ENCODE measurements at regions not wholly inside any gene's neighbourhood (a gene's known extent, or its start where the extent isn't known, plus 50 kb on each side); places are given as distances from the start of the nearest gene placed in this dataset.
A peak's percentile ranks its signal among the peaks of the same experiment; 100 is the strongest.

DNA sequence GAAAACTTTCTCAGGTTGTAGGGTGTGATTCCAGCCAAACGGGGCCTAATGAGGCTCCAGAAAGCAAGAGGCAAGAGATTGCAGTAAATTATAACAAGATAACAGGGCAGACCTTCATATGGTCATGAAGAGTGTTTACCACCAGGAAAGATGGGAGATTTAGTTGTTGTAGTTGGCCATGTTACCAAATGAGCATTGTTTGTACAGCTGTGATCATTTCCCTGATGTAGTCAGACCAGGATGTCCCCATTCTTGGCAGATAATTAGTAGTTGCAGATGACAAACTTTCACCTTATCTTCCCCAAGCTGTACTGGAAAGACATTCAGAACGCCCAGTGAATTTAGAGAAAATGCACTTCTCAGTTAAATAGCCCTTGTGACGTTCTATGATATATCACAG lies 630.8 kb downstream of the ANKRD7 start:
- Histone ChIP-seq H4K20me1 (ENCODE audit: insufficient read depth, low read length) (no peaks in the 10 kb centered on the region), H3K4me2 (ENCODE audit: low read length) (no peak overlapping the region), H3K27me3 (ENCODE audit: low read depth, low read length) (no peaks in the 10 kb centered on the region), H3K79me2 (ENCODE audit: low read length) (no peaks in the 10 kb centered on the region), H3K9ac (ENCODE audit: low read length) (no peak overlapping the region), H2AFZ (ENCODE audit: low read depth, low read length) (no peak overlapping the region), H3K36me3 (replicated peaks; ENCODE audit: low read depth, low read length) (no peaks in the 10 kb centered on the region), H3K4me3 (ENCODE audit: low read length) (no peak overlapping the region), H3K27ac (ENCODE audit: low read length) (no peak overlapping the region), H3K9me3 (ENCODE audit: insufficient read depth, low read length) (no peaks in the 10 kb centered on the region), H3K4me1 (ENCODE audit: low read length) (no peaks in the 10 kb centered on the region)
- TF ChIP-seq, protein P1, sequence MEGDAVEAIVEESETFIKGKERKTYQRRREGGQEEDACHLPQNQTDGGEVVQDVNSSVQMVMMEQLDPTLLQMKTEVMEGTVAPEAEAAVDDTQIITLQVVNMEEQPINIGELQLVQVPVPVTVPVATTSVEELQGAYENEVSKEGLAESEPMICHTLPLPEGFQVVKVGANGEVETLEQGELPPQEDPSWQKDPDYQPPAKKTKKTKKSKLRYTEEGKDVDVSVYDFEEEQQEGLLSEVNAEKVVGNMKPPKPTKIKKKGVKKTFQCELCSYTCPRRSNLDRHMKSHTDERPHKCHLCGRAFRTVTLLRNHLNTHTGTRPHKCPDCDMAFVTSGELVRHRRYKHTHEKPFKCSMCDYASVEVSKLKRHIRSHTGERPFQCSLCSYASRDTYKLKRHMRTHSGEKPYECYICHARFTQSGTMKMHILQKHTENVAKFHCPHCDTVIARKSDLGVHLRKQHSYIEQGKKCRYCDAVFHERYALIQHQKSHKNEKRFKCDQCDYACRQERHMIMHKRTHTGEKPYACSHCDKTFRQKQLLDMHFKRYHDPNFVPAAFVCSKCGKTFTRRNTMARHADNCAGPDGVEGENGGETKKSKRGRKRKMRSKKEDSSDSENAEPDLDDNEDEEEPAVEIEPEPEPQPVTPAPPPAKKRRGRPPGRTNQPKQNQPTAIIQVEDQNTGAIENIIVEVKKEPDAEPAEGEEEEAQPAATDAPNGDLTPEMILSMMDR (IDR thresholded peaks at IDR 0.05; ENCODE audit: low read depth, low read length): no peak
- no peak for TF ChIP-seq EZH2phosphoT487 (IDR thresholded peaks at IDR 0.05; ENCODE audit: low read depth)

DNA sequence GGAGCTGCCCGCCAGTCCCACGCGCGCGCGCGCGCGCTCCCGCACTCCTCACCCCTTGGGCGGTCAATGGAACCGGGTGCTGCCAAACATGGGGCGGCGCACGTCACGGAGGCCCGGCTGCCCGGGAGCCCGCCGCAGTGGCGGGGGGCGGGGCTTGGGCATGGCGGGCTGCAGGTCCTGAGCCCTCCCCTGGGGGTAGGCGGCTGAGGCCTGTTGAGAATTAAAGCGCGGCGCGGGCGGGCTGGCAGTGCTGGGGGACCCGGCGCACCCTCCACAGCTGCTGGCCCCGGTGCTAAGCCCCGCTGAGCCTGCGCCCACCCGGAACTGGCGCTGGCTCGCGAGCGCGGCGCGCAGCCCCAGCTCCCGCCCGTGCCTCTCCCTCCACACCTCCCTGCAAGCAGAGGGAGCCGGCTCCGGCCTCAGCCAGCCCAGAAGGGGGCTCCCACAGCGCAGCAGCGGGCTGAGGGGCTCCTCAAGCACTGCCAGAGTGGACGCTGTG lies 634.2 kb downstream of the ANKRD7 start:
- Histone ChIP-seq H2AFZ (ENCODE audit: low read depth, low read length) (no peak overlapping the region), H3K27me3 (ENCODE audit: low read depth, low read length) (no peaks in the 10 kb centered on the region), H3K9ac (ENCODE audit: low read length) (no peak overlapping the region), H3K36me3 (replicated peaks; ENCODE audit: low read depth, low read length) (no peaks in the 10 kb centered on the region), H3K4me2 (ENCODE audit: low read length) (no peak overlapping the region), H4K20me1 (ENCODE audit: insufficient read depth, low read length) (no peaks in the 10 kb centered on the region), H3K4me3 (ENCODE audit: low read length) (no peak overlapping the region), H3K9me3 (ENCODE audit: insufficient read depth, low read length) (no peaks in the 10 kb centered on the region), H3K27ac (ENCODE audit: low read length) (no peak overlapping the region), H3K79me2 (ENCODE audit: low read length) (no peaks in the 10 kb centered on the region), H3K4me1 (ENCODE audit: low read length) (no peaks in the 10 kb centered on the region)
- TF ChIP-seq, protein P1 (IDR thresholded peaks at IDR 0.05; ENCODE audit: low read depth, low read length): no peak
- no peak for TF ChIP-seq EZH2phosphoT487 (IDR thresholded peaks at IDR 0.05; ENCODE audit: low read depth)

DNA sequence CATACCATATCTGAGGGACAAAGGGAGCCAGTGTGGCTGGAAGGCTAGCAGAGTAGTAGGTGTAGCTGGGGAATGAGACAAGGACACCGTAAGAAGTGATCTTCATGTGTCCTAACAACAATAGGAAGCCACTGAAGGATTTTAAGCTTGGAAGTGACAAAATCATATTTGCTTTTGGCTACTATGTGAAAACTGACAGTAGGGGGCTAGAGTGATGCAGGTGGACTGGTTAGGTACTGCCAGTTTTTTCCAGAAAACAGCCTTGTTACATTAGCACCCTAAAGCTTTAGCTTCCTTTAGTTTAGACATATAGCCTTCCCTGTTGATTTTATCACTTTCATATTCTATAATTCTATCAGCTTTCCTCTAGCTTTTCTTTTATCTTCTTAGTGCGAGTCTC lies 637.1 kb downstream of the ANKRD7 start:
- Histone ChIP-seq H4K20me1 (ENCODE audit: insufficient read depth, low read length) (no peaks in the 10 kb centered on the region), H3K4me2 (ENCODE audit: low read length) (no peak overlapping the region), H3K79me2 (ENCODE audit: low read length) (no peaks in the 10 kb centered on the region), H3K4me3 (ENCODE audit: low read length) (no peak overlapping the region), H3K4me1 (ENCODE audit: low read length) (no peaks in the 10 kb centered on the region), H3K27me3 (ENCODE audit: low read depth, low read length) (no peaks in the 10 kb centered on the region), H2AFZ (ENCODE audit: low read depth, low read length) (0 out of 2 replicates have a peak overlapping the region, but pooled peaks have one; percentile 30), H3K36me3 (replicated peaks; ENCODE audit: low read depth, low read length) (no peaks in the 10 kb centered on the region), H3K27ac (ENCODE audit: low read length) (no peak overlapping the region), H3K9me3 (ENCODE audit: insufficient read depth, low read length) (no peaks in the 10 kb centered on the region), H3K9ac (ENCODE audit: low read length) (no peak overlapping the region)
- TF ChIP-seq EZH2phosphoT487 (IDR thresholded peaks at IDR 0.05; ENCODE audit: low read depth): no peak
- TF ChIP-seq, protein P1 (IDR thresholded peaks at IDR 0.05; ENCODE audit: low read depth, low read length): no peak

DNA sequence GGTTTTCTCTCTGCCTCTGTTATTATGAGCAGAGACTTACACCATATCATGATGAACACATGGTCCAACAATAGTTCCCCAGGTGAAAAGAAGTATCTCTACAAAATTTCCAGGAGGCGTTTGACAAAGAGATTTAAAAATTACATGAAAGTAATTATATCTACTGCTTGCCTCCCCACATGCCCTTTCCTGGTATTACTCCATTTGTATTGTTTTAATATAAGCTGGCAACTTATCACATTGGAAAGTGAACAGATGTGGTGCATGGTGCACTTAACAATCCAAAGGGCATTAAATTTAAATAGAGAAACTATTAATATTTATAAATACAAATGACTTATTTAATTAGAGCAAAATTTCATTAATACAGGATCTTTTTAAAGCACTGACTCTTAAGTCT lies 638.2 kb downstream of the ANKRD7 start:
- H3K9me3 ChIP-seq (ENCODE audit: insufficient read depth, low read length): no peaks in the 10 kb centered on the region
- H3K79me2 ChIP-seq (ENCODE audit: low read length): no peaks in the 10 kb centered on the region
- no peak overlapping the region for H2AFZ ChIP-seq (ENCODE audit: low read depth, low read length)
- no peaks in the 10 kb centered on the region for H3K36me3 ChIP-seq (replicated peaks; ENCODE audit: low read depth, low read length)
- H3K4me3 ChIP-seq (ENCODE audit: low read length): no peak overlapping the region
- no peaks in the 10 kb centered on the region for H3K27me3 ChIP-seq (ENCODE audit: low read depth, low read length)
- H3K9ac ChIP-seq (ENCODE audit: low read length): no peak overlapping the region
- no peak for TF ChIP-seq EZH2phosphoT487 (IDR thresholded peaks at IDR 0.05; ENCODE audit: low read depth)
- TF ChIP-seq, protein P1 (IDR thresholded peaks at IDR 0.05; ENCODE audit: low read depth, low read length): no peak
- H3K4me1 ChIP-seq (ENCODE audit: low read length): no peaks in the 10 kb centered on the region
- H3K4me2 ChIP-seq (ENCODE audit: low read length): no peak overlapping the region
- no peak overlapping the region for H3K27ac ChIP-seq (ENCODE audit: low read length)
- no peaks in the 10 kb centered on the region for H4K20me1 ChIP-seq (ENCODE audit: insufficient read depth, low read length)

Data from OCI-LY3 (cell line).